RPMI7951 (cell line): ENCODE measurements at regions not wholly inside any gene's neighbourhood (a gene's known extent, or its start where the extent isn't known, plus 50 kb on each side); places are given as distances from the start of the nearest gene placed in this dataset.

ENCODE experiments used
- DNase-seq: peaks from one replicate; pipeline ENCODE4 v3.0.0-alpha.2; 2012; ENCODE audit warnings: low read depth

- peak; percentile 98 for DNase-seq
Observed at GRCh38 chr2:48107326-48107925, 201.1 kb upstream of the FBXO11 start.

- DNase-seq, result no peak
Observed at GRCh38 chr2:48108455-48108854, 202.2 kb upstream of the FBXO11 start.

- no peak for DNase-seq
Observed at GRCh38 chr2:48109491-48110204, 203.3 kb upstream of the FBXO11 start.

GRCh38 chr2:48110492-48110891 lies 204.0 kb upstream of the FOXN2 start:
- DNase-seq, result no peak

- DNase-seq, result peak; percentile 14
Observed at GRCh38 chr2:48112911-48113680, 201.4 kb upstream of the FOXN2 start.

- no peak for DNase-seq
Observed at GRCh38 chr2:48113767-48114166, 200.7 kb upstream of the FOXN2 start.

- DNase-seq, result peak; percentile 58
Observed at GRCh38 chr2:48114256-48114655, 200.2 kb upstream of the FOXN2 start.

- DNase-seq, result no peak
Observed at GRCh38 chr2:48116497-48116896, 198.0 kb upstream of the FOXN2 start.

- DNase-seq, result no peak
Observed at GRCh38 chr2:48118895-48119294, 195.6 kb upstream of the FOXN2 start.

- DNase-seq, result no peak
Observed at GRCh38 chr2:48120112-48120511, 194.4 kb upstream of the FOXN2 start.

GRCh38 chr2:48120759-48121242 lies 193.7 kb upstream of the FOXN2 start:
- DNase-seq, result peak; percentile 29

- no peak for DNase-seq
Observed at GRCh38 chr2:48122166-48122565, 192.3 kb upstream of the FOXN2 start.

GRCh38 chr2:48124592-48124991 lies 189.9 kb upstream of the FOXN2 start:
- no peak for DNase-seq

- DNase-seq, result no peak
Observed at GRCh38 chr2:48126162-48126561, 188.3 kb upstream of the FOXN2 start.

- DNase-seq, result no peak
Observed at GRCh38 chr2:48127612-48128191, 186.8 kb upstream of the FOXN2 start.

GRCh38 chr2:48129293-48129950 lies 185.1 kb upstream of the FOXN2 start:
- peak; percentile 18 for DNase-seq

- DNase-seq, result peak; percentile 27
Observed at GRCh38 chr2:48131539-48132270, 182.8 kb upstream of the FOXN2 start.

- DNase-seq, result no peak
Observed at GRCh38 chr2:48132271-48132625, 182.2 kb upstream of the FOXN2 start.

GRCh38 chr2:48134704-48135103 lies 179.8 kb upstream of the FOXN2 start:
- DNase-seq, result no peak

- DNase-seq, result no peak
Observed at GRCh38 chr2:48135797-48136196, 178.7 kb upstream of the FOXN2 start.

GRCh38 chr2:48137829-48138228 lies 176.7 kb upstream of the FOXN2 start:
- no peak for DNase-seq
